ENCODE measurements at regions not wholly inside any gene's neighbourhood (a gene's known extent, or its start where the extent isn't known, plus 50 kb on each side); places are given as distances from the start of the nearest gene placed in this dataset.

GRCh38 chr3:187947927-187948682 lies 202.8 kb upstream of the BCL6 start:
- H3K9me3 ChIP-seq (ENCODE audit: control extremely low read depth in 1 of 3, control insufficient read depth in 2 of 3, insufficient read depth in 1 of 3, low read length in 2 of 3): no peaks in the 10 kb centered on the region
- H3K27ac ChIP-seq (ENCODE audit: low read length in 2 of 2): no peak overlapping the region
- TF ChIP-seq CTCF (IDR thresholded peaks at IDR 0.05) (no peak), EZH2 (IDR thresholded peaks at IDR 0.05; ENCODE audit: borderline replicate concordance, insufficient read depth, low read depth, low read length, poor library complexity, severe bottlenecking) (no peak)
- POLR2A ChIA-PET: interaction anchor here (0.6 kb wide), 1 partner anchor 370 kb away, joined by 5 read pairs; no protein-coding TSS in a partner anchor
- 94% methylated on average over 3 of the region's 5 CpGs for WGBS (ENCODE audit: insufficient coverage)
- no peak overlapping the region for H3K4me3 ChIP-seq (ENCODE audit: control extremely low read depth in 1 of 5, extremely low read depth in 1 of 5, insufficient read depth in 1 of 5, low read depth in 2 of 5, low read length in 4 of 5)
- Mint-ChIP-seq H3K27me3 (peaks cover 27% of the 10 kb centered on the region), H3K9me3 (ENCODE audit: insufficient read depth) (no peaks in the 10 kb centered on the region), H3K27ac (no peak overlapping the region), H3K4me3 (no peak overlapping the region), H3K4me1 (peaks cover 32% of the 10 kb centered on the region)
- H2AFZ ChIP-seq (ENCODE audit: insufficient read depth, low read depth, low read length, poor library complexity, severe bottlenecking): no peak overlapping the region
- ATAC-seq (ENCODE audit: low read depth): no peak
- H3K36me3 ChIP-seq (replicated peaks in 1 of 2; ENCODE audit: control extremely low read depth in 1 of 2, control insufficient read depth in 1 of 2, extremely low read depth in 1 of 2, insufficient read depth in 2 of 2, low read length in 1 of 2): no peaks in the 10 kb centered on the region
- intact Hi-C loops (cut with micrococcal nuclease): no loop called here
- CTCF ChIA-PET: no interaction called here
- no peaks in the 10 kb centered on the region for H3K27me3 ChIP-seq (replicated peaks in 1 of 4; ENCODE audit: control extremely low read depth in 1 of 4, control insufficient read depth in 3 of 4, insufficient read depth in 4 of 4, low read length in 3 of 4)
- H3K79me2 ChIP-seq (ENCODE audit: control insufficient read depth, insufficient read depth, low read length): no peaks in the 10 kb centered on the region
- H4K20me1 ChIP-seq (ENCODE audit: control insufficient read depth, insufficient read depth, low read length, poor library complexity, severe bottlenecking): no peaks in the 10 kb centered on the region
- DNase-seq: no peak
- no peak overlapping the region for H3K4me2 ChIP-seq (replicated peaks; ENCODE audit: low read depth, low read length, poor library complexity, severe bottlenecking)
- H3K9ac ChIP-seq (ENCODE audit: low read length): no peak overlapping the region
- H3K4me1 ChIP-seq (ENCODE audit: control insufficient read depth in 2 of 2, insufficient read depth in 2 of 2, low read length in 2 of 2): peaks cover 50 to 60% of the 10 kb centered on the region in 2 donors

- Histone ChIP-seq H3K9me3 (ENCODE audit: control extremely low read depth in 1 of 3, control insufficient read depth in 2 of 3, insufficient read depth in 1 of 3, low read length in 2 of 3) (no peaks in the 10 kb centered on the region), H4K20me1 (ENCODE audit: control insufficient read depth, insufficient read depth, low read length, poor library complexity, severe bottlenecking) (no peaks in the 10 kb centered on the region), H3K36me3 (replicated peaks in 1 of 2; ENCODE audit: control extremely low read depth in 1 of 2, control insufficient read depth in 1 of 2, extremely low read depth in 1 of 2, insufficient read depth in 2 of 2, low read length in 1 of 2) (no peaks in the 10 kb centered on the region), H3K4me3 (ENCODE audit: control extremely low read depth in 1 of 5, extremely low read depth in 1 of 5, insufficient read depth in 1 of 5, low read depth in 2 of 5, low read length in 4 of 5) (no peak overlapping the region), H3K9ac (ENCODE audit: low read length) (no peak overlapping the region), H3K79me2 (ENCODE audit: control insufficient read depth, insufficient read depth, low read length) (no peaks in the 10 kb centered on the region), H3K4me1 (ENCODE audit: control insufficient read depth in 2 of 2, insufficient read depth in 2 of 2, low read length in 2 of 2) (peaks cover 38 to 49% of the 10 kb centered on the region in 2 donors), H3K4me2 (replicated peaks; ENCODE audit: low read depth, low read length, poor library complexity, severe bottlenecking) (no peak overlapping the region), H3K27ac (ENCODE audit: low read length in 2 of 2) (no peak overlapping the region), H3K27me3 (replicated peaks in 1 of 4; ENCODE audit: control extremely low read depth in 1 of 4, control insufficient read depth in 3 of 4, insufficient read depth in 4 of 4, low read length in 3 of 4) (no peaks in the 10 kb centered on the region), H2AFZ (ENCODE audit: insufficient read depth, low read depth, low read length, poor library complexity, severe bottlenecking) (no peak overlapping the region)
- no peak overlapping the region for H3K27ac Mint-ChIP-seq
- H3K9me3 Mint-ChIP-seq (ENCODE audit: insufficient read depth): no peaks in the 10 kb centered on the region
- H3K27me3 Mint-ChIP-seq: peaks cover 27% of the 10 kb centered on the region
- TF ChIP-seq CTCF (IDR thresholded peaks at IDR 0.05) (no peak), EZH2 (IDR thresholded peaks at IDR 0.05; ENCODE audit: borderline replicate concordance, insufficient read depth, low read depth, low read length, poor library complexity, severe bottlenecking) (no peak)
- ChIA-PET POLR2A (no interaction called here), CTCF (interaction anchor here (1.0 to 1.7 kb wide), 2 partner anchors 10 to 16 kb away, joined by 3 to 5 read pairs; no protein-coding TSS in a partner anchor)
- peaks cover 34% of the 10 kb centered on the region for H3K4me1 Mint-ChIP-seq
- 62% methylated on average over 2 of the region's 4 CpGs for WGBS (ENCODE audit: insufficient coverage)
- H3K4me3 Mint-ChIP-seq: no peak overlapping the region
- intact Hi-C loops (cut with micrococcal nuclease): no loop called here
- DNase-seq (no peak), ATAC-seq (ENCODE audit: low read depth) (no peak)
Measured at GRCh38 chr3:187949093-187949820, 204.0 kb upstream of the BCL6 start.

Data from B cell (primary cell).